NT2/D1 (cell line): ENCODE measurements at regions not wholly inside any gene's neighbourhood (a gene's known extent, or its start where the extent isn't known, plus 50 kb on each side); places are given as distances from the start of the nearest gene placed in this dataset.

Source experiments
- DNase-seq: peaks from one replicate; pipeline ENCODE4 v3.0.0-alpha.2; 2011; ENCODE audit warnings: low read depth, low spot score
- H3K27me3 ChIP-seq: 2 replicates; pipeline ENCODE4 v1.6.0; 2011; ENCODE audit warnings: mild to moderate bottlenecking; ENCODE audit not compliant: insufficient read length, insufficient read depth
- H3K36me3 ChIP-seq: 2 replicates; pipeline ENCODE4 v1.6.1; 2011; ENCODE audit warnings: mild to moderate bottlenecking, low read length, mixed read lengths; ENCODE audit not compliant: insufficient read depth, insufficient read length
- H3K4me1 ChIP-seq: 2 replicates; pipeline ENCODE4 v1.5.1; 2011; ENCODE audit not compliant: insufficient read depth, insufficient read length
- H3K4me3 ChIP-seq: 2 replicates; pipeline ENCODE4 v1.5.1; 2011; ENCODE audit warnings: low read depth; ENCODE audit not compliant: insufficient read length
- H3K9ac ChIP-seq: 2 replicates; pipeline ENCODE4 v1.6.0; 2011; ENCODE audit warnings: low read depth; ENCODE audit not compliant: insufficient read length
- H3K9me3 ChIP-seq: 2 replicates; pipeline ENCODE4 v1.5.1; 2011; ENCODE audit warnings: mild to moderate bottlenecking, low read length; ENCODE audit not compliant: insufficient read depth
- SUZ12 ChIP-seq: IDR thresholded peaks from 2 replicates; pipeline ENCODE4 v1.6.1; 2011; ENCODE audit not compliant: insufficient read length, insufficient read depth; ENCODE audit errors: extremely low read depth
- YY1 ChIP-seq: IDR thresholded peaks from 2 replicates; pipeline ENCODE4 v1.6.1; 2011; ENCODE audit not compliant: insufficient read length, insufficient read depth
- ZNF274 ChIP-seq: IDR thresholded peaks from 2 replicates; pipeline ENCODE4 v1.6.1; 2011; ENCODE audit warnings: mild to moderate bottlenecking, low read depth, low read length

GRCh38 chr16:73172241-73172972, 124.5 kb upstream of the ZFHX3 start:
- H3K9me3 ChIP-seq = no peaks in the 10 kb centered on the region

GRCh38 chr16:73171901-73172240, 123.9 kb upstream of the ZFHX3 start:
- DNase-seq = no peak
- no peak for TF ChIP-seq ZNF274
- no peak for TF ChIP-seq SUZ12
- TF ChIP-seq YY1 = no peak

More at GRCh38 chr16:73172241-73172972, 124.5 kb upstream of the ZFHX3 start:
- Histone ChIP-seq H3K27me3 (peaks cover 8% of the 10 kb centered on the region), H3K36me3 (no peaks in the 10 kb centered on the region), H3K9ac (no peak overlapping the region), H3K4me1 (peaks cover 8% of the 10 kb centered on the region), H3K4me3 (no peak overlapping the region)
- TF ChIP-seq YY1 (no peak), SUZ12 (no peak), ZNF274 (no peak)
- DNase-seq = no peak

GRCh38 chr16:73171380-73171779, 123.5 kb upstream of the ZFHX3 start:
- no peak for DNase-seq
- no peak overlapping the region for H3K4me3 ChIP-seq
- no peak overlapping the region for H3K9ac ChIP-seq
- TF ChIP-seq YY1 (no peak), ZNF274 (no peak), SUZ12 (no peak)
- H3K36me3 ChIP-seq = no peaks in the 10 kb centered on the region
- peaks cover 8% of the 10 kb centered on the region for H3K4me1 ChIP-seq
- H3K27me3 ChIP-seq = peaks cover 8% of the 10 kb centered on the region
- H3K9me3 ChIP-seq = no peaks in the 10 kb centered on the region

More at GRCh38 chr16:73171901-73172240, 123.9 kb upstream of the ZFHX3 start:
- no peak overlapping the region for H3K9ac ChIP-seq
- no peak overlapping the region for H3K4me3 ChIP-seq
- no peaks in the 10 kb centered on the region for H3K36me3 ChIP-seq
- H3K9me3 ChIP-seq = no peaks in the 10 kb centered on the region
- peaks cover 8% of the 10 kb centered on the region for H3K27me3 ChIP-seq
- H3K4me1 ChIP-seq = peaks cover 8% of the 10 kb centered on the region

GRCh38 chr16:73170612-73171038, 122.7 kb upstream of the ZFHX3 start:
- DNase-seq = no peak

DNA sequence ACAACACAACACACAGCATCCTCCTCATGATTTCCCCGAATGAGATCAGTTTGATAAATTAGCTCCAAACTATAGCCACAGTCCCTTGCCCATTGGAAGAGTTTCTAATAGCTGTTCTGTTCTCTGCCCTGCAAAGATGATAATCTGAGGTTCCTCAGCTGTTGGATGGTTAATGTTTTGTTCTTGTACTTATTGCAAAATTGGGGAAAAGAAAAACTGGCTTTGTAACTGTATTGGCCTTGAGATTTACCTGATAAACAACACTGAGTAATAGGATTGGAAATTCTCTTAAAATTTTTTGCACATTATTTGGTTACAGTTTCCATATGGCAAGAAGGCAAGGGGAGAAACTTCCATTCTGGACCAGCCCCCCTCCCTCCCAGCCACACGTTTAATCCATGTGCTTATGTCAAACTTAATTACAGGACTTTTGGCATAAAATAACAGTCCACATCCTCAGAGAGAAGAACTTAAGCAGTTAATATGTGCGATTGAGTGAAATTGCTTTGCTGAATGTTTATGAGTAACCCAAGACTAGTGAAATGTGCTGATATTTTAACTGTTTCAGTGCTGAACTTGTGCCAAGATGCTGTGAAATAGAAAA, 119.1 kb upstream of the ZFHX3 start:
- TF ChIP-seq ZNF274 (no peak), YY1 (no peak), SUZ12 (no peak)
- Histone ChIP-seq H3K9me3 (no peaks in the 10 kb centered on the region), H3K27me3 (peaks cover 3% of the 10 kb centered on the region), H3K4me1 (peaks cover 6% of the 10 kb centered on the region), H3K36me3 (no peaks in the 10 kb centered on the region), H3K9ac (no peak overlapping the region), H3K4me3 (no peak overlapping the region)
- no peak for DNase-seq

More at GRCh38 chr16:73170612-73171038, 122.7 kb upstream of the ZFHX3 start:
- Histone ChIP-seq H3K4me3 (no peak overlapping the region), H3K36me3 (no peaks in the 10 kb centered on the region), H3K4me1 (peaks cover 8% of the 10 kb centered on the region), H3K9me3 (no peaks in the 10 kb centered on the region), H3K27me3 (peaks cover 8% of the 10 kb centered on the region), H3K9ac (no peak overlapping the region)
- TF ChIP-seq ZNF274 (no peak), SUZ12 (no peak), YY1 (no peak)

DNA sequence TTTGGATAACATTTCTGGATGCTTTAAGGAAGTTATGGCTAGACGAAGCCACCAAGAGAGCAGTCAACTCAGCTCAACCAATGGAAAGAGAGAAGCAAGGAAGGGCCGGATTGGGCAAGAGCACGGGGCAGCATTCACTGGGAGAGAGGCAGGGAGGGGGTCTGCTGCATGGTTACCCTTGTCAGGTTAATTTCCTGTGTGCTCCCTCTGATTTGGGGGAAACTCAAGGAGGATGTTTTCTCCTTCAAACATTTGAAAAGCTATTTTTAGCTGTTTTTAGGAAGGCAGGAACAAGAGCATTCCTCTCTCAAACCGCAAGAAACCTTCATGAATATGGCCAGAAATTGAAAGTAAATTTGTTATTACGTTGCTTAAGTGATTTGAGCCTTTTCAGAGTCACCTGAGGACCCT, 118.5 kb upstream of the ZFHX3 start:
- no peaks in the 10 kb centered on the region for H3K36me3 ChIP-seq
- no peak for DNase-seq
- H3K4me1 ChIP-seq = peaks cover 6% of the 10 kb centered on the region
- no peak overlapping the region for H3K4me3 ChIP-seq
- H3K9ac ChIP-seq = no peak overlapping the region
- H3K9me3 ChIP-seq = no peaks in the 10 kb centered on the region
- peaks cover 3% of the 10 kb centered on the region for H3K27me3 ChIP-seq
- no peak for TF ChIP-seq SUZ12

DNA sequence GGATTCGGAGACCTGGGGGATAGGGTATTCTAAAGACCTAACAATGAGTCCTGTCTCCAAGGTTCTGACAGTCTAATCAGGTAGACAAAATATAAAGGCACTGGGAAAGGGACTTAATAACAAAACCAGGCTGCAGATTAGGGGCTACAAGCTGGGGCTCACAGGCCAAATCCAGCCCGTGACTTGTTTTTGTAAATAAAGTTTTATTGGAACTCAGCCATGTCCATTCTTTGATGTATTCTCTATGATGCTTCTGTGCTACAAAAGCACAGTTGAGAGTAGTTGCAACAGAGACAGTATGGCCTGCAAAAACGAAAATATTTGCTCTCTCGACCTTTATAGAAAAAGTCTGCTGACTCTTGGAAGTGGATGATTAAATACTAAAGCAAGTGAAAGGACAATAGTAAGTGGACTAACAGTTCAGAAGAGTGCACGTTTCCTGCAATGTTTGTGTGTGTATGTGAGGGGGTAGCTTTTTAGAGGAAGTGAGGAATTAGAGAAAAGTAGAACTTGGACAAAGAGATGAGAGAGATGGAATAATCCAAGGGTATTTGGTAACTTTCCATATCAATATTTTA, 115.4 kb upstream of the ZFHX3 start:
- TF ChIP-seq YY1 (no peak), SUZ12 (no peak), ZNF274 (no peak)
- no peaks in the 10 kb centered on the region for H3K4me1 ChIP-seq

More for the DNA sequence above, 115.4 kb upstream of the ZFHX3 start:
- Histone ChIP-seq H3K9me3 (no peaks in the 10 kb centered on the region), H3K9ac (no peak overlapping the region), H3K4me3 (no peak overlapping the region), H3K36me3 (no peaks in the 10 kb centered on the region), H3K27me3 (no peaks in the 10 kb centered on the region)
- DNase-seq = no peak
